Natural killer cell treated with Interleukin-12 subunit alpha and Interleukin-12 subunit beta and Interleukin-15 and Interleukin-18, amount 100 ng/mL, for 72 hours (primary cell): ENCODE measurements at regions not wholly inside any gene's neighbourhood (a gene's known extent, or its start where the extent isn't known, plus 50 kb on each side); places are given as distances from the start of the nearest gene placed in this dataset.
A peak's percentile ranks its signal among the peaks of the same experiment; 100 is the strongest.

ENCODE experiments used
- ATAC-seq, 2 donors: fragments of 150-1000 bp; cut with Tn5 transposase in 1 of 2; sonication (Bioruptor Pico), chemical (Tn5 transposase) in 1 of 2; 2 replicates each; pipeline ENCODE4 v1.10.0; 2021
- DNase-seq: peaks from one replicate; pipeline ENCODE4 v3.0.0; 2022; ENCODE audit warnings: low spot score
- H3K27ac Mint-ChIP-seq, 2 donors: 1 replicate in 1 of 2; 2 replicates in 1 of 2; pipeline ENCODE4 v1.8.0; 2022; ENCODE audit warnings: mixed read lengths in 2 of 2, mild to moderate bottlenecking in 1 of 2, moderate library complexity in 1 of 2
- H3K27me3 Mint-ChIP-seq, 2 donors: 1 replicate in 1 of 2; 2 replicates in 1 of 2; pipeline ENCODE4 v1.8.0; 2022; ENCODE audit warnings: mixed read lengths in 2 of 2
- H3K36me3 Mint-ChIP-seq: one replicate; pipeline ENCODE4 v1.8.0; 2022; ENCODE audit warnings: mixed read lengths
- H3K4me1 Mint-ChIP-seq, 2 donors: 1 replicate in 1 of 2; 2 replicates in 1 of 2; pipeline ENCODE4 v1.8.0; 2022; ENCODE audit warnings: low read depth in 2 of 2, mixed read lengths in 2 of 2, mild to moderate bottlenecking in 1 of 2
- H3K4me3 Mint-ChIP-seq: one replicate; pipeline ENCODE4 v1.8.0; 2022; ENCODE audit warnings: mixed read lengths
- H3K9me3 Mint-ChIP-seq: 2 replicates; pipeline ENCODE4 v1.8.0; 2022; ENCODE audit warnings: mixed read lengths

DNA sequence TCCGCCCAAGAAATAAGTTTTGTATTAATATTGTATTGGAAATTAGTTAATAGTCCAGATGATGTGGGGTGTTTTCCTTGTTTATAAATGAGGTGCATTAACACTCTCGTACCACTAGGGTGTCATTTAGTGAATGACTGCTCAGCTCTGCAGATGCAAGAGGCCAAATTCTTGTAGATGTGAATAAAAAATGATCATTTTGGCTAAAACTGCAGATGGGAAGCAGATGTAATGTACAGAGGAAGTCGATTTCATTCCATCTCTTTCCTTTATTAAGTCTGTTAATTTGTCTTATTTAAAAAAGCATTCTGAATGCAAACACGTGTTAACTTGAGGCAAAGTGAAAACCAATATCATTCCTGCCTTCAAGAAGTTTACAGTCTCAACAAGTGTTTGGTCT is 108.1 kb downstream of the DHX15 start:
- H3K4me3 Mint-ChIP-seq, result no peak overlapping the region
- no peak overlapping the region for H3K27ac Mint-ChIP-seq
- H3K4me1 Mint-ChIP-seq, result peaks cover 12 to 18% of the 10 kb centered on the region in 2 donors
- H3K9me3 Mint-ChIP-seq, result no peaks in the 10 kb centered on the region
- peaks cover 30 to 69% of the 10 kb centered on the region in 2 donors for H3K27me3 Mint-ChIP-seq
- H3K36me3 Mint-ChIP-seq, result no peaks in the 10 kb centered on the region
- ATAC-seq (no peak), DNase-seq (no peak)

DNA sequence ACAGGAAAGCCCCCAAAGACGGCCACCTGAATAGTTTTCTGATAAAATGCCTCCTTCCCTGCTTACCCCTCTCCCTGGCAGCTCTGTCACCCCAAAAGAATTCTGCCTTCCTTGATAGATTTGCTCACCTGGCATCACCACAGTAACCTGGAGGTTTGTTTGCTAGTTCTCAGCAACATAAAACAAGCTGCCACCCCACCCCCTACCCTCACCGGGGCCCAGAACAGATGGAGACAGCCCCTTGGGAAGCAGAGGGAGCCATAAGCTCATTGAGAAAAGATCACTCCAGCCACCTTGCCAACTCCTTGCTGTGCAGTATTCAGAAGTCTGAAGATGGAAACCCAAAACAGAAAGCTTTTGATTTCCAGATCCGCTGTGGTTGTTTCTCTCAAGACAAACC is 108.6 kb downstream of the DHX15 start:
- Mint-ChIP-seq H3K4me3 (no peak overlapping the region), H3K27me3 (peaks cover 30 to 68% of the 10 kb centered on the region in 2 donors), H3K9me3 (no peaks in the 10 kb centered on the region), H3K36me3 (no peaks in the 10 kb centered on the region), H3K27ac (no peak overlapping the region), H3K4me1 (peaks cover 15 to 21% of the 10 kb centered on the region in 2 donors)
- ATAC-seq, result no peak
- DNase-seq, result no peak

DNA sequence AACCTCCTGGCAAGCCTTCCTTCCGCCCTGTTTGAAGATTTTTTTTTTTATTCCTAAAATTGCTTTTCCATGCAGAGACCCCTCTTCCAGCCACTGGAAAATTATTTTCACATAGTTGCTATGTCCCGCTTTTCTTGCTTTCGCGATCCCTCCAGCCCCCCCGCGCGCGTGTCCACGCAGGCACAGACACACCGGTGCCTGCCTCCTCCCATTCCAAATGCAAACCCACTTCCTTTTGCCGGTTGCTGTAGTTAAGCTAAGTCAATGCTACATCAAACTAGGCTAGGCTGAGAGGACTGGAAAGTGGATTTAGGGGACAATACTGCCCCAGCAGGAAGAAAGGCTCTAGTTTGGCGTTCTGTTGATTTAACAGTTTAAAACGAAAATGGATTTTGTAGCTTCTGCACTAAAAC is 111.0 kb downstream of the DHX15 start:
- no peaks in the 10 kb centered on the region for H3K36me3 Mint-ChIP-seq
- H3K27me3 Mint-ChIP-seq, result peaks cover 48 to 78% of the 10 kb centered on the region in 2 donors
- H3K4me3 Mint-ChIP-seq, result peak overlapping the region; percentile 85
- DNase-seq (no peak), ATAC-seq (no peak)
- H3K9me3 Mint-ChIP-seq, result no peaks in the 10 kb centered on the region
- peaks cover 21 to 27% of the 10 kb centered on the region in 2 donors for H3K4me1 Mint-ChIP-seq
- H3K27ac Mint-ChIP-seq, result no peak overlapping the region

- no peaks in the 10 kb centered on the region for H3K36me3 Mint-ChIP-seq
- no peaks in the 10 kb centered on the region for H3K9me3 Mint-ChIP-seq
- peaks cover 21 to 27% of the 10 kb centered on the region in 2 donors for H3K4me1 Mint-ChIP-seq
- H3K27ac Mint-ChIP-seq, result no peak overlapping the region
- DNase-seq (no peak), ATAC-seq (peak; percentile 63 to 76)
- peak overlapping the region; percentile 85 for H3K4me3 Mint-ChIP-seq
- H3K27me3 Mint-ChIP-seq, result peaks cover 48 to 80% of the 10 kb centered on the region in 2 donors
These were observed 111.6 kb downstream of the DHX15 start for GRCh38 chr4:24472514-24473308.

DNA sequence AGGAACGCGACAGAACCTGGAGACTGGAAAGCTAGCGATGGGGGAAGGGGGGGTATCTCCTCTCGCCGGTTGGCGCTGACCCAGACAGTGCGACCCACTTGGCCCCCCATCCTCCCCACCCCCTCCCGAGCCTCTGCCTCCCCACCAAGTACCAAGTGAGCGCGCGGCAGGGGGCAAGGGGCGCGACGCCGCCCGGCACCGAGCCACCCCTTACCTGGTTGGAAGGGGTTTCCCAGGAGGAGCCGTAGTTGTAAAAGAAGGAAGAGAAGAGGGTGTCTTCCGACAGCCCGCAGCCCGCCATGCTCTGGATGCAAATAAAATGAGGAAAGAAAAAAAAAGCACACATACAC is 112.2 kb downstream of the DHX15 start:
- DNase-seq, result no peak

DNA sequence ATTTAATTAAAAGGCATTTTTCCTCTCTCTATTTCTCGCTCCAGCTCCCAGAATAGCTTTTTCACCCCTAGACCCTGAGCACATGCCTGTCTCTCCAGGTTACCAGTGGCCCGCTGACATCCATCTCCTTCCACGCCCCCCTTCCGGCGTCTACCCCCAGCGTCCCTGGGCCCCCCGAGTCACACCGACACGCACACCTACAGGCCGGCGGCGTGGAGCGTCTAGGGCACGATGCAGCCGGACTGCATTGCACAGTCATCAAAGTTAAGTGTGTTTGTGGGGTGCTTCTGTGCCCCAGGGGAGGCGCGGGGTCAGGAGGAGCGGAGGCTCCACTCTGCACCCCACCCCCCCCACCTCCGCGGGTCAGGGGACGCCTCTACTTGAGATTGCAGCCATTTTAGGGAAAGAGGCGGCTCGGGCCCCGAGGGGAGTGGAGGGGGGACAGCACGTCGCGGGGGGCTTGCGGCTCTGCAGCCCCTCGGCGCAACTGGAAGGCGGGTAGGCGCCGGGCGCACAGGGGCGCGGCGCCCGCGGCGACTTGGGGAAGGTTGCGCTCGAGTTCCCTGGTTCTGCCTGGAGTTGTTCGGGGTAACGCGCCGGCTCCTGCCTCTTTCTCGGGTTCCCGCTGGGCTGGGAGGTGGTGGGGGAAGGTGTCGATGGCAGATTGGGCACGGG is 112.7 kb downstream of the DHX15 start:
- Mint-ChIP-seq H3K27me3 (peaks cover 49 to 81% of the 10 kb centered on the region in 2 donors), H3K36me3 (no peaks in the 10 kb centered on the region), H3K4me3 (peak overlapping the region; percentile 85), H3K4me1 (peaks cover 21 to 27% of the 10 kb centered on the region in 2 donors), H3K9me3 (no peaks in the 10 kb centered on the region), H3K27ac (no peak overlapping the region)
- no peak for DNase-seq
- peak in 1 of 2 donors; percentile 7 for ATAC-seq

More for the DNA sequence above, 112.2 kb downstream of the DHX15 start:
- peaks cover 49 to 81% of the 10 kb centered on the region in 2 donors for H3K27me3 Mint-ChIP-seq
- no peaks in the 10 kb centered on the region for H3K9me3 Mint-ChIP-seq
- H3K4me3 Mint-ChIP-seq, result peak overlapping the region; percentile 85
- H3K4me1 Mint-ChIP-seq, result peaks cover 21 to 27% of the 10 kb centered on the region in 2 donors
- no peak for ATAC-seq
- no peaks in the 10 kb centered on the region for H3K36me3 Mint-ChIP-seq
- H3K27ac Mint-ChIP-seq, result no peak overlapping the region

- H3K36me3 Mint-ChIP-seq, result no peaks in the 10 kb centered on the region
- no peaks in the 10 kb centered on the region for H3K9me3 Mint-ChIP-seq
- H3K27ac Mint-ChIP-seq, result no peak overlapping the region
- H3K27me3 Mint-ChIP-seq, result peaks cover 49 to 81% of the 10 kb centered on the region in 2 donors
- peak; percentile 28 to 46 for ATAC-seq
- H3K4me1 Mint-ChIP-seq, result peaks cover 21 to 27% of the 10 kb centered on the region in 2 donors
- peak overlapping the region; percentile 70 for H3K4me3 Mint-ChIP-seq
- DNase-seq, result no peak
These were observed 113.5 kb downstream of the DHX15 start for GRCh38 chr4:24470666-24471485.

DNA sequence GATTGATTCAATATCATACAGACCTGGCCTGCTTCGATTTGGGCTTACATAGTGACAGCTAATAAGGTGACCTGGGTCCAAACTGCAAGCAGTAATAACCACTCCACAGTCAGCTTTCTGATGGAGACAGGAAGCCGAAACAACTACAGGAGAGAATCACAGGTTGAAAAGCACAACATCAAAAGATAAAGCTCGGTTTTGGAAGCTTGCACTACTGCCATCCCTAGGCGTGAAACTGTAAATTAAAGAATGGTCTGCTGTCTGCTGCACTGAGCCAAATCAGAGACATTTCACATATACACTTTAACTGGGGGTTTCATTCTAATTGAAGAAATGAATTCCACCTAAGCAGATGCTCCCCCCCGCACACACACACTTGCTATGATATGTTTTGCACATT is 116.3 kb downstream of the DHX15 start:
- Mint-ChIP-seq H3K4me3 (no peak overlapping the region), H3K27me3 (peaks cover 49 to 85% of the 10 kb centered on the region in 2 donors)
- no peak for ATAC-seq

GRCh38 chr4:24464566-24464965 is 119.8 kb downstream of the DHX15 start:
- no peaks in the 10 kb centered on the region for H3K36me3 Mint-ChIP-seq
- no peak for DNase-seq
- peaks cover 0 to under 1% of the 10 kb centered on the region in 2 donors for H3K4me1 Mint-ChIP-seq
- peaks cover 41 to 82% of the 10 kb centered on the region in 2 donors for H3K27me3 Mint-ChIP-seq
- H3K4me3 Mint-ChIP-seq, result no peak overlapping the region
- H3K9me3 Mint-ChIP-seq, result no peaks in the 10 kb centered on the region
- no peak for ATAC-seq
- no peak overlapping the region for H3K27ac Mint-ChIP-seq

More for the DNA sequence above, 116.3 kb downstream of the DHX15 start:
- DNase-seq, result no peak
- Mint-ChIP-seq H3K36me3 (no peaks in the 10 kb centered on the region), H3K9me3 (no peaks in the 10 kb centered on the region), H3K27ac (no peak overlapping the region), H3K4me1 (peaks cover 20 to 21% of the 10 kb centered on the region in 2 donors)

GRCh38 chr4:24456431-24456830 is 127.9 kb downstream of the DHX15 start:
- Mint-ChIP-seq H3K36me3 (no peaks in the 10 kb centered on the region), H3K4me3 (no peak overlapping the region), H3K27me3 (peaks cover 15 to 37% of the 10 kb centered on the region in 2 donors), H3K9me3 (peaks cover 3% of the 10 kb centered on the region), H3K27ac (no peak overlapping the region), H3K4me1 (no peaks in the 10 kb centered on the region)
- DNase-seq (no peak), ATAC-seq (no peak)

- Mint-ChIP-seq H3K27me3 (peaks cover 19 to 44% of the 10 kb centered on the region in 2 donors), H3K36me3 (no peaks in the 10 kb centered on the region), H3K4me1 (no peaks in the 10 kb centered on the region), H3K27ac (no peak overlapping the region), H3K4me3 (no peak overlapping the region), H3K9me3 (peaks cover 3% of the 10 kb centered on the region)
- no peak for ATAC-seq
- no peak for DNase-seq
These were observed 130.4 kb downstream of the DHX15 start for GRCh38 chr4:24453951-24454350.

- H3K4me3 Mint-ChIP-seq, result no peak overlapping the region
- peaks cover 3% of the 10 kb centered on the region for H3K9me3 Mint-ChIP-seq
- H3K36me3 Mint-ChIP-seq, result no peaks in the 10 kb centered on the region
- ATAC-seq, result no peak
- no peak for DNase-seq
- no peak overlapping the region for H3K27ac Mint-ChIP-seq
- H3K27me3 Mint-ChIP-seq, result peaks cover 31 to 55% of the 10 kb centered on the region in 2 donors
- H3K4me1 Mint-ChIP-seq, result no peaks in the 10 kb centered on the region
These were observed 132.5 kb downstream of the DHX15 start for GRCh38 chr4:24451870-24452269.

GRCh38 chr4:24443200-24443599 is 141.2 kb downstream of the DHX15 start:
- Mint-ChIP-seq H3K9me3 (no peaks in the 10 kb centered on the region), H3K27ac (no peak overlapping the region), H3K4me1 (no peaks in the 10 kb centered on the region), H3K36me3 (no peaks in the 10 kb centered on the region), H3K27me3 (peaks cover 7 to 15% of the 10 kb centered on the region in 2 donors), H3K4me3 (no peak overlapping the region)
- no peak for DNase-seq
- ATAC-seq, result no peak
